B cell (primary cell): ENCODE measurements at regions not wholly inside any gene's neighbourhood (a gene's known extent, or its start where the extent isn't known, plus 50 kb on each side); places are given as distances from the start of the nearest gene placed in this dataset.

ENCODE experiments used
- ATAC-seq: fragments of 200-7000 bp; cut with Tn5 transposase; one replicate; pipeline ENCODE4 v1.10.0; 2021; ENCODE audit warnings: low read depth, mild to moderate bottlenecking, moderate number of reproducible peaks, moderate library complexity
- CTCF ChIA-PET: fragments of 350-600 bp; sonication (Branson Sonifier 250); formaldehyde crosslinking; loops from one replicate; lab custom pipeline; 2021; ENCODE audit warnings: antibody characterized with exemption, inconsistent platforms; lab: Charles Lee
- POLR2A ChIA-PET: fragments of 350-600 bp; sonication (Branson Sonifier 250); formaldehyde crosslinking; loops from one replicate; lab custom pipeline; 2021; ENCODE audit warnings: antibody characterized with exemption; lab: Charles Lee
- DNase-seq: peaks from one replicate; pipeline ENCODE4 v3.0.0; 2013
- H2AFZ ChIP-seq: 2 replicates; pipeline ENCODE4 v1.6.1; 2012; ENCODE audit warnings: mild to moderate bottlenecking, low read depth, low read length; ENCODE audit not compliant: insufficient read depth, poor library complexity, severe bottlenecking
- H3K27ac ChIP-seq, 2 donors: 1 replicate in 1 of 2; 2 replicates in 1 of 2; pipeline ENCODE4 v1.5.1; 2012 to 2013; ENCODE audit warnings: low read length in 2 of 2, mild to moderate bottlenecking in 2 of 2, moderate library complexity in 1 of 2
- H3K27me3 ChIP-seq, 4 experiments: fragments of 200-600 bp in 1 of 4; sonication (generic) in 1 of 4; replicated peaks in 1 of 4; 1 replicate in 2 of 4; 2 replicates in 2 of 4; pipeline versions ENCODE4 v1.6.1 to v1.7.0; 2013 to 2016; ENCODE audit warnings: low read length in 3 of 4, mild to moderate bottlenecking in 2 of 4, mixed read lengths in 1 of 4, moderate library complexity in 1 of 4; ENCODE audit not compliant: insufficient read depth in 4 of 4, control insufficient read depth in 3 of 4; ENCODE audit errors: control extremely low read depth in 1 of 4
- H3K36me3 ChIP-seq, 2 experiments: replicated peaks in 1 of 2; 1 replicate in 1 of 2; 2 replicates in 1 of 2; pipeline versions ENCODE4 v1.6.1 to v1.7.1; 2013; ENCODE audit warnings: low read length in 1 of 2; ENCODE audit not compliant: insufficient read depth in 2 of 2, control insufficient read depth in 1 of 2; ENCODE audit errors: control extremely low read depth in 1 of 2, extremely low read depth in 1 of 2
- H3K4me1 ChIP-seq, 2 donors: fragments of 200-600 bp in 1 of 2; sonication (generic) in 1 of 2; 1 replicate in 1 of 2; 2 replicates in 1 of 2; pipeline versions ENCODE4 v1.5.1 to v1.6.1; 2013 to 2017; ENCODE audit warnings: low read length in 2 of 2; ENCODE audit not compliant: control insufficient read depth in 2 of 2, insufficient read depth in 2 of 2
- H3K4me2 ChIP-seq: replicated peaks from 2 replicates; pipeline ENCODE3; 2012; ENCODE audit warnings: mild to moderate bottlenecking, low read depth, low read length; ENCODE audit not compliant: poor library complexity, severe bottlenecking
- H3K4me3 ChIP-seq, 5 experiments: fragments of 200-600 bp in 1 of 5; sonication (generic) in 1 of 5; 1 replicate in 3 of 5; 2 replicates in 2 of 5; pipeline versions ENCODE4 v1.5.1 to v1.7.0; 2011 to 2016; ENCODE audit warnings: low read length in 4 of 5, mild to moderate bottlenecking in 4 of 5, low read depth in 2 of 5, control low read depth in 1 of 5, moderate library complexity in 1 of 5; ENCODE audit not compliant: insufficient read depth in 1 of 5; ENCODE audit errors: control extremely low read depth in 1 of 5, extremely low read depth in 1 of 5
- H3K79me2 ChIP-seq: fragments of 200-600 bp; sonication (generic); one replicate; pipeline ENCODE4 v1.6.0; 2016; ENCODE audit warnings: low read length; ENCODE audit not compliant: control insufficient read depth, insufficient read depth
- H3K9ac ChIP-seq: fragments of 200-600 bp; sonication (generic); 2 replicates; pipeline ENCODE4 v1.6.1; 2017; ENCODE audit warnings: mild to moderate bottlenecking, low read length, moderate library complexity
- H3K9me3 ChIP-seq, 3 donors: one replicate each; pipeline versions ENCODE4 v1.6.1 to v1.7.1; 2013; ENCODE audit warnings: low read length in 2 of 3; ENCODE audit not compliant: control insufficient read depth in 2 of 3, insufficient read depth in 1 of 3; ENCODE audit errors: control extremely low read depth in 1 of 3
- H4K20me1 ChIP-seq: 2 replicates; pipeline ENCODE4 v1.6.0; 2012; ENCODE audit warnings: mild to moderate bottlenecking, low read length; ENCODE audit not compliant: insufficient read depth, control insufficient read depth, poor library complexity, severe bottlenecking
- H3K27ac Mint-ChIP-seq: one replicate; pipeline ENCODE4 v1.8.0; 2021; ENCODE audit warnings: mixed read lengths
- H3K27me3 Mint-ChIP-seq: one replicate; pipeline ENCODE4 v1.8.0; 2021; ENCODE audit warnings: mixed read lengths
- H3K4me1 Mint-ChIP-seq: one replicate; pipeline ENCODE4 v1.8.0; 2021; ENCODE audit warnings: mixed read lengths
- H3K4me3 Mint-ChIP-seq: one replicate; pipeline ENCODE4 v1.8.0; 2021; ENCODE audit warnings: mixed read lengths
- H3K9me3 Mint-ChIP-seq: one replicate; pipeline ENCODE4 v1.8.0; 2022; ENCODE audit warnings: mixed read lengths; ENCODE audit not compliant: insufficient read depth
- CTCF ChIP-seq: fragments of 200-600 bp; IDR thresholded peaks from one replicate; pipeline ENCODE4 v1.8.0; 2022; ENCODE audit warnings: antibody characterized with exemption, mild to moderate bottlenecking
- EZH2 ChIP-seq: IDR thresholded peaks from 2 replicates; pipeline ENCODE4 v1.6.1; 2012; ENCODE audit warnings: borderline replicate concordance, low read depth, mild to moderate bottlenecking, moderate library complexity, low read length; ENCODE audit not compliant: insufficient read depth, poor library complexity, severe bottlenecking
- WGBS: methylation state at CpG from one replicate; pipeline ENCODE4 v1.1.5; 2013; ENCODE audit warnings: missing lambda C conversion rate; ENCODE audit not compliant: insufficient coverage; 5-methylcytosine and 5-hydroxymethylcytosine counted together
- intact Hi-C: fragments of 100-400 bp; cut with micrococcal nuclease; formaldehyde crosslinking; loops from one replicate; pipeline ENCODE4 v1.10.0; 2022

GRCh38 chr20:40488401-40488800 lies 200.6 kb downstream of the MAFB start:
- Histone ChIP-seq H3K9me3 (no peaks in the 10 kb centered on the region), H2AFZ (no peak overlapping the region), H3K36me3 (no peaks in the 10 kb centered on the region), H3K27ac (no peak overlapping the region), H3K4me3 (no peak overlapping the region), H3K79me2 (no peaks in the 10 kb centered on the region), H3K4me1 (no peaks in the 10 kb centered on the region), H4K20me1 (no peaks in the 10 kb centered on the region), H3K27me3 (no peaks in the 10 kb centered on the region), H3K9ac (no peak overlapping the region), H3K4me2 (no peak overlapping the region)
- H3K4me1 Mint-ChIP-seq = no peaks in the 10 kb centered on the region
- ChIA-PET POLR2A (no interaction called here), CTCF (no interaction called here)
- no peak overlapping the region for H3K27ac Mint-ChIP-seq
- DNase-seq (no peak), ATAC-seq (no peak)
- H3K9me3 Mint-ChIP-seq = no peaks in the 10 kb centered on the region
- H3K4me3 Mint-ChIP-seq = no peak overlapping the region
- no peaks in the 10 kb centered on the region for H3K27me3 Mint-ChIP-seq
- intact Hi-C loops = no loop called here
- TF ChIP-seq EZH2 = no peak
- TF ChIP-seq CTCF = no peak
- 88% methylated on average over 1 of the region's 3 CpGs for WGBS

GRCh38 chr20:40486297-40486696 lies 202.7 kb downstream of the MAFB start:
- Histone ChIP-seq H2AFZ (no peak overlapping the region), H3K4me2 (no peak overlapping the region), H3K9me3 (no peaks in the 10 kb centered on the region), H3K36me3 (no peaks in the 10 kb centered on the region), H3K79me2 (no peaks in the 10 kb centered on the region), H4K20me1 (no peaks in the 10 kb centered on the region), H3K4me1 (no peaks in the 10 kb centered on the region), H3K27me3 (no peaks in the 10 kb centered on the region), H3K9ac (no peak overlapping the region), H3K4me3 (no peak overlapping the region), H3K27ac (no peak overlapping the region)
- WGBS = 83% methylated on average over 3 of the region's 3 CpGs
- CTCF ChIA-PET = interaction anchor here (0.6 kb wide), 1 partner anchor 42 kb away, joined by 3 read pairs; no protein-coding TSS in a partner anchor
- ATAC-seq (no peak), DNase-seq (no peak)
- intact Hi-C loops = no loop called here
- POLR2A ChIA-PET = no interaction called here
- Mint-ChIP-seq H3K4me1 (no peaks in the 10 kb centered on the region), H3K9me3 (no peaks in the 10 kb centered on the region), H3K27ac (no peak overlapping the region), H3K27me3 (peaks cover 5% of the 10 kb centered on the region), H3K4me3 (no peak overlapping the region)
- no peak for TF ChIP-seq EZH2
- TF ChIP-seq CTCF = no peak
